H9 (cell line): ENCODE measurements at regions not wholly inside any gene's neighbourhood (a gene's known extent, or its start where the extent isn't known, plus 50 kb on each side); places are given as distances from the start of the nearest gene placed in this dataset.

ENCODE experiments used
- DNase-seq: peaks from one replicate; pipeline ENCODE4 v3.0.0-alpha.2; 2017
- H2AFZ ChIP-seq: one replicate; pipeline ENCODE4 v1.6.1; 2013; ENCODE audit warnings: mild to moderate bottlenecking, low read length, control low read depth, moderate library complexity
- H2AK5ac ChIP-seq: 2 replicates; pipeline ENCODE4 v1.6.1; 2013; ENCODE audit warnings: low read length, control low read depth, mixed read lengths; ENCODE audit not compliant: insufficient read length
- H2BK120ac ChIP-seq: one replicate; pipeline ENCODE4 v1.6.1; 2013; ENCODE audit warnings: low read depth, mild to moderate bottlenecking, low read length, control low read depth, inconsistent platforms; ENCODE audit not compliant: poor library complexity, severe bottlenecking
- H2BK12ac ChIP-seq: 2 replicates; pipeline ENCODE4 v1.6.1; 2013; ENCODE audit warnings: low read length, control low read depth, mixed read lengths, low read depth; ENCODE audit not compliant: insufficient read length
- H2BK15ac ChIP-seq: 2 replicates; pipeline ENCODE4 v1.6.1; 2013; ENCODE audit warnings: low read depth, low read length, control low read depth
- H2BK20ac ChIP-seq: one replicate; pipeline ENCODE4 v1.6.1; 2013; ENCODE audit warnings: low read depth, mild to moderate bottlenecking, low read length, control low read depth, inconsistent platforms; ENCODE audit not compliant: poor library complexity, severe bottlenecking
- H2BK5ac ChIP-seq: 2 replicates; pipeline ENCODE4 v1.6.1; 2013; ENCODE audit warnings: low read length, control low read depth, mixed read lengths; ENCODE audit not compliant: insufficient read length
- H3K14ac ChIP-seq: 2 replicates; pipeline ENCODE4 v1.6.1; 2013; ENCODE audit warnings: low read length, control low read depth; ENCODE audit not compliant: insufficient read depth
- H3K18ac ChIP-seq: 2 replicates; pipeline ENCODE4 v1.6.1; 2013; ENCODE audit warnings: low read depth, mild to moderate bottlenecking, mixed read lengths, low read length, control low read depth; ENCODE audit not compliant: insufficient read length
- H3K23ac ChIP-seq: 2 replicates; pipeline ENCODE4 v1.6.1; 2013; ENCODE audit warnings: low read length, control low read depth, mixed read lengths, low read depth; ENCODE audit not compliant: insufficient read length
- H3K23me2 ChIP-seq: 2 replicates; pipeline ENCODE4 v1.6.1; 2013; ENCODE audit warnings: low read depth, mild to moderate bottlenecking, mixed read lengths, low read length, control low read depth; ENCODE audit not compliant: insufficient read length, poor library complexity, severe bottlenecking
- H3K27ac ChIP-seq: 2 replicates; pipeline ENCODE4 v1.5.1; 2013; ENCODE audit warnings: low read length, control low read depth, mixed read lengths, low read depth; ENCODE audit not compliant: insufficient read length
- H3K27me3 ChIP-seq: 2 replicates; pipeline ENCODE4 v1.6.1; 2013; ENCODE audit warnings: low read length, control low read depth, inconsistent platforms; ENCODE audit not compliant: insufficient read depth
- H3K4ac ChIP-seq: 2 replicates; pipeline ENCODE4 v1.6.1; 2013; ENCODE audit warnings: low read depth, mild to moderate bottlenecking, control low read depth, inconsistent platforms, low read length, moderate library complexity
- H3K4me1 ChIP-seq: 2 replicates; pipeline ENCODE4 v1.6.1; 2013; ENCODE audit warnings: low read length, control low read depth, inconsistent platforms; ENCODE audit not compliant: insufficient read depth
- H3K4me2 ChIP-seq: 2 replicates; pipeline ENCODE4 v1.6.1; 2013; ENCODE audit warnings: low read length, control low read depth, mixed read lengths; ENCODE audit not compliant: insufficient read length, insufficient read depth
- H3K56ac ChIP-seq: 2 replicates; pipeline ENCODE4 v1.6.1; 2013; ENCODE audit warnings: low read depth, mild to moderate bottlenecking, mixed read lengths, low read length, control low read depth; ENCODE audit not compliant: insufficient read length
- H3K79me1 ChIP-seq: 2 replicates; pipeline ENCODE4 v1.6.1; 2013; ENCODE audit warnings: low read depth, mild to moderate bottlenecking, moderate library complexity, low read length, control low read depth, inconsistent platforms; ENCODE audit not compliant: insufficient read depth, poor library complexity, severe bottlenecking
- H3K79me2 ChIP-seq: 2 replicates; pipeline ENCODE4 v1.6.1; 2013; ENCODE audit warnings: low read length, control low read depth, inconsistent platforms; ENCODE audit not compliant: insufficient read depth
- H3K9ac ChIP-seq: 2 replicates; pipeline ENCODE4 v1.6.1; 2013; ENCODE audit warnings: low read length, control low read depth, mixed read lengths; ENCODE audit not compliant: insufficient read length; ENCODE audit errors: extremely low read depth
- H3K9me3 ChIP-seq: one replicate; pipeline ENCODE4 v1.6.1; 2013; ENCODE audit warnings: low read depth, low read length, inconsistent platforms; ENCODE audit not compliant: control insufficient read depth
- H3T11ph ChIP-seq: one replicate; pipeline ENCODE4 v1.6.1; 2013; ENCODE audit warnings: mild to moderate bottlenecking, low read length, control low read depth, inconsistent platforms
- H4K20me1 ChIP-seq: one replicate; pipeline ENCODE4 v1.6.1; 2013; ENCODE audit not compliant: control insufficient read depth, insufficient read length, insufficient read depth
- H4K5ac ChIP-seq: 2 replicates; pipeline ENCODE4 v1.6.1; 2013; ENCODE audit warnings: low read depth, mild to moderate bottlenecking, mixed read lengths, low read length, control low read depth; ENCODE audit not compliant: insufficient read length
- H4K8ac ChIP-seq: replicated peaks from 2 replicates; pipeline ENCODE4 v1.6.1; 2013; ENCODE audit warnings: low read length, control low read depth, mixed read lengths, low read depth; ENCODE audit not compliant: insufficient read length
- H4K91ac ChIP-seq: 2 replicates; pipeline ENCODE4 v1.6.1; 2013; ENCODE audit warnings: low read depth, mild to moderate bottlenecking, moderate library complexity, mixed read lengths, low read length, control low read depth; ENCODE audit not compliant: insufficient read length
- H3K27ac Mint-ChIP-seq, 3 experiments: 2 replicates in 2 of 3; 3 replicates in 1 of 3; pipeline ENCODE4 v1.8.0; 2020 to 2021; ENCODE audit warnings: mixed read lengths in 3 of 3, mild to moderate bottlenecking in 1 of 3, moderate library complexity in 1 of 3
- H3K27me3 Mint-ChIP-seq: 2 replicates; pipeline ENCODE4 v1.8.0; 2021; ENCODE audit warnings: low read depth, mild to moderate bottlenecking, moderate library complexity, mixed read lengths
- H3K36me3 Mint-ChIP-seq, 3 experiments: 2 replicates in 2 of 3; 3 replicates in 1 of 3; pipeline ENCODE4 v1.8.0; 2020 to 2021; ENCODE audit warnings: low read depth in 3 of 3, mixed read lengths in 3 of 3; ENCODE audit not compliant: insufficient read depth in 1 of 3
- H3K4me1 Mint-ChIP-seq, 2 experiments: 2 replicates each; pipeline ENCODE4 v1.8.0; 2020; ENCODE audit warnings: mixed read lengths in 2 of 2
- H3K4me3 Mint-ChIP-seq, 2 experiments: 2 replicates in 1 of 2; 3 replicates in 1 of 2; pipeline ENCODE4 v1.8.0; 2020 to 2021; ENCODE audit warnings: mild to moderate bottlenecking in 2 of 2, mixed read lengths in 2 of 2, moderate library complexity in 1 of 2
- H3K9me3 Mint-ChIP-seq, 2 experiments: 2 replicates in 1 of 2; 3 replicates in 1 of 2; pipeline ENCODE4 v1.8.0; 2020; ENCODE audit warnings: mild to moderate bottlenecking in 2 of 2, mixed read lengths in 2 of 2, moderate library complexity in 1 of 2
- CTCF ChIP-seq: fragments of 200-600 bp; sonication (generic); conservative IDR thresholded peaks from 3 replicates; pipeline ENCODE4 v1.8.0; 2021; ENCODE audit warnings: antibody characterized with exemption, mild to moderate bottlenecking
- WGBS: extraction: QIAGEN DNeasy Blood & Tissue Kit; methylation state at CpG from one replicate; pipeline ENCODE4 v1.1.7; 2013; ENCODE audit warnings: missing lambda C conversion rate, low lambda C conversion rate, mixed read lengths; ENCODE audit not compliant: insufficient read length; ENCODE audit errors: extremely low coverage; 5-methylcytosine and 5-hydroxymethylcytosine counted together

- H3K14ac ChIP-seq, result no peak overlapping the region
Observed at GRCh38 chr20:60143261-60143842, 185.1 kb downstream of the CDH26 start.

More at GRCh38 chr20:60143261-60143842, 185.1 kb downstream of the CDH26 start:
- no CpG with 5 or more reads among the region's 3 CpGs for WGBS
- Histone ChIP-seq H3K27ac (no peak overlapping the region), H3K23ac (no peak overlapping the region), H4K91ac (no peak overlapping the region), H3T11ph (no peak overlapping the region), H3K27me3 (no peaks in the 10 kb centered on the region), H4K5ac (no peak overlapping the region), H3K4ac (no peak overlapping the region), H2BK20ac (no peak overlapping the region), H3K4me2 (no peak overlapping the region), H2AK5ac (no peak overlapping the region), H3K4me1 (no peaks in the 10 kb centered on the region), H2BK5ac (no peak overlapping the region), H3K9me3 (no peaks in the 10 kb centered on the region), H2BK120ac (no peak overlapping the region), H2BK15ac (no peak overlapping the region), H3K9ac (no peak overlapping the region), H3K79me2 (no peaks in the 10 kb centered on the region), H3K18ac (no peak overlapping the region), H2BK12ac (no peak overlapping the region), H4K20me1 (no peaks in the 10 kb centered on the region), H4K8ac (no peak overlapping the region), H3K79me1 (no peaks in the 10 kb centered on the region), H3K56ac (no peak overlapping the region), H3K23me2 (no peaks in the 10 kb centered on the region), H2AFZ (no peak overlapping the region)
- H3K27ac Mint-ChIP-seq, result no peak overlapping the region
- H3K4me3 Mint-ChIP-seq, result no peak overlapping the region
- DNase-seq, result no peak
- H3K9me3 Mint-ChIP-seq, result peaks cover 1 to 3% of the 10 kb centered on the region in 2 experiments; a peak in 4 of 5 replicates
- TF ChIP-seq CTCF, result no peak
- peaks cover 9% of the 10 kb centered on the region for H3K27me3 Mint-ChIP-seq
- peaks cover 9 to 15% of the 10 kb centered on the region in 2 experiments; a peak in 2 of 4 replicates for H3K4me1 Mint-ChIP-seq
- no peaks in the 10 kb centered on the region; a peak in 1 of 7 replicates for H3K36me3 Mint-ChIP-seq
